OCI-LY1 (cell line): ENCODE measurements at regions not wholly inside any gene's neighbourhood (a gene's known extent, or its start where the extent isn't known, plus 50 kb on each side); places are given as distances from the start of the nearest gene placed in this dataset.

Experiments
- EZH2 ChIP-seq: fragments of 200-600 bp; sonication (generic), shearing (Covaris generic); IDR thresholded peaks from 2 replicates; pipeline ENCODE4 v1.8.0; 2017; ENCODE audit warnings: borderline replicate concordance, mixed run types, mild to moderate bottlenecking, antibody characterized with exemption, low read length, moderate library complexity, mixed read lengths
- TF ChIP-seq, protein P1 (sequence below): fragments of 200-600 bp; sonication (generic), shearing (Covaris generic); IDR thresholded peaks from 2 replicates; pipeline ENCODE4 v1.5.1; 2017; ENCODE audit warnings: mild to moderate bottlenecking, antibody characterized with exemption, low read length, moderate library complexity, mixed read lengths

DNA sequence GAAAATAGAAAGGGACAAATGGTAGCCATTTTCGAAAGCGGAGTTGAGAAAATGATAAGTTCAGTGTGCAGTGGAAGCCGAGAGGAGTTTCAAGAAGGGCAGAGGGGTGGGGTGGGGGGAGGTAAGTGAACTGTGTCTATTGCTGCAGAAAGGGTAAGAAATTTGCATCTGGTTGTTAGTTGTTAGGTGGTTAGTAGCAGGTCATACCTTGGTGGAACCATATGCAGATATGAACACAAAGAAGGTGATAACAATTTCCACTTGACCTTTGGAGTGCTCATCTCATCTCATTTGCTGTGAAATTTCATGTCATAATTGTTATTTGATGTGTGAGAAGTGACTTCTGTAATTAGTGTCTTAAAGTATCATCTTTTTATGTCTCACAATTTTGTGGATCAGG, 288.2 kb downstream of the QKI start:
- TF ChIP-seq, protein P1, sequence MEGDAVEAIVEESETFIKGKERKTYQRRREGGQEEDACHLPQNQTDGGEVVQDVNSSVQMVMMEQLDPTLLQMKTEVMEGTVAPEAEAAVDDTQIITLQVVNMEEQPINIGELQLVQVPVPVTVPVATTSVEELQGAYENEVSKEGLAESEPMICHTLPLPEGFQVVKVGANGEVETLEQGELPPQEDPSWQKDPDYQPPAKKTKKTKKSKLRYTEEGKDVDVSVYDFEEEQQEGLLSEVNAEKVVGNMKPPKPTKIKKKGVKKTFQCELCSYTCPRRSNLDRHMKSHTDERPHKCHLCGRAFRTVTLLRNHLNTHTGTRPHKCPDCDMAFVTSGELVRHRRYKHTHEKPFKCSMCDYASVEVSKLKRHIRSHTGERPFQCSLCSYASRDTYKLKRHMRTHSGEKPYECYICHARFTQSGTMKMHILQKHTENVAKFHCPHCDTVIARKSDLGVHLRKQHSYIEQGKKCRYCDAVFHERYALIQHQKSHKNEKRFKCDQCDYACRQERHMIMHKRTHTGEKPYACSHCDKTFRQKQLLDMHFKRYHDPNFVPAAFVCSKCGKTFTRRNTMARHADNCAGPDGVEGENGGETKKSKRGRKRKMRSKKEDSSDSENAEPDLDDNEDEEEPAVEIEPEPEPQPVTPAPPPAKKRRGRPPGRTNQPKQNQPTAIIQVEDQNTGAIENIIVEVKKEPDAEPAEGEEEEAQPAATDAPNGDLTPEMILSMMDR = no peak
- TF ChIP-seq EZH2 = no peak
